Heart left ventricle (tissue), 13 donors: ENCODE measurements at regions not wholly inside any gene's neighbourhood (a gene's known extent, or its start where the extent isn't known, plus 50 kb on each side); places are given as distances from the start of the nearest gene placed in this dataset.

Source experiments
- CTCF ChIP-seq, 12 donors: fragments of 200-600 bp; sonication (generic) in 4 of 12; IDR thresholded peaks; one replicate each; pipeline versions ENCODE4 v1.5.0 to v1.8.0; 2018 to 2022; ENCODE audit warnings: antibody characterized with exemption in 12 of 12, mild to moderate bottlenecking in 5 of 12
- POLR2A ChIP-seq, 2 donors: fragments of 450-650 bp; IDR thresholded peaks; one replicate each; pipeline ENCODE4 v1.6.1; 2017; ENCODE audit warnings: antibody characterized with exemption in 2 of 2, mild to moderate bottlenecking in 2 of 2, moderate library complexity in 2 of 2
- donor health status: ischemic (EF 13 %, LVEDD 7.1; RV severe dilation, severe dysfunction).
- donor health status: DM: no; HTN: yes; CAD: no.
- donor health status: DM: no; HTN: no; CAD: no.
- donor health status: ischemic (EF 25% LVEDD 6.9; RV normal size, moderate dysfunction).
- donor health status: ischemic (EF 25% LVEDD 5.7; RV mildly dilated, moderate dysfunction).
- donor health status: ischemic (EF 35%, LVEDD 5.7; RV mildly dilated, moderate dysfunction).
- donor health status: nonischemic (EF 11% LVEDD 7.7; RV severe dilation, severe dysfunction).
- donor health status: DM: yes; HTN: yes; CAD: no.
- donor health status: PGD.
- donor health status: ischemic (EF 29% LVEDD 5.4; RV normal size, mild dysfunction).
- donor health status: nonischemic (EF 23%, LVEDD 6.1; RV moderate dilation, normal function).

GRCh38 chr4:1539859-1540600, 133.8 kb upstream of the NKX1-1 start:
- TF ChIP-seq CTCF (IDR thresholded peaks at IDR 0.05), result no peak
- no peak for TF ChIP-seq POLR2A (IDR thresholded peaks at IDR 0.05)
